CD4-positive, alpha-beta T cell (primary cell): ENCODE measurements at regions not wholly inside any gene's neighbourhood (a gene's known extent, or its start where the extent isn't known, plus 50 kb on each side); places are given as distances from the start of the nearest gene placed in this dataset.

Experiments used
- ATAC-seq: fragments of 200-7000 bp; cut with Tn5 transposase; one replicate; pipeline ENCODE4 v1.10.0; 2022; ENCODE audit warnings: mild to moderate bottlenecking; ENCODE audit not compliant: poor library complexity
- CTCF ChIA-PET: fragments of 350-600 bp; sonication (Branson Sonifier 250); formaldehyde crosslinking; loops from one replicate; lab custom pipeline; 2021; ENCODE audit warnings: antibody characterized with exemption, inconsistent platforms; lab: Charles Lee
- POLR2A ChIA-PET: fragments of 350-600 bp; sonication (Branson Sonifier 250); formaldehyde crosslinking; loops from one replicate; lab custom pipeline; 2021; ENCODE audit warnings: antibody characterized with exemption, inconsistent platforms; lab: Charles Lee
- DNase-seq, 14 experiments: peaks; one replicate each; pipeline ENCODE4 v3.0.0-alpha.2; 2013 to 2020; ENCODE audit warnings: mixed read lengths in 2 of 14
- H3K27ac ChIP-seq, 2 donors: one replicate each; pipeline versions ENCODE4 v1.5.1 to v1.7.0; 2013; ENCODE audit warnings: low read length in 2 of 2, low read depth in 1 of 2, mild to moderate bottlenecking in 1 of 2
- H3K27me3 ChIP-seq, 2 experiments: 1 replicate in 1 of 2; 2 replicates in 1 of 2; pipeline versions ENCODE4 v1.6.1 to v1.7.0; 2013; ENCODE audit warnings: low read length in 2 of 2, control low read depth in 1 of 2, mild to moderate bottlenecking in 1 of 2, moderate library complexity in 1 of 2; ENCODE audit not compliant: insufficient read depth in 2 of 2, control insufficient read depth in 1 of 2
- H3K36me3 ChIP-seq: one replicate; pipeline ENCODE4 v1.6.1; 2013; ENCODE audit warnings: low read length, control low read depth; ENCODE audit not compliant: insufficient read depth
- H3K4me1 ChIP-seq: one replicate; pipeline ENCODE4 v1.6.1; 2013; ENCODE audit warnings: low read length, control low read depth; ENCODE audit not compliant: insufficient read depth
- H3K4me3 ChIP-seq: one replicate; pipeline ENCODE4 v1.5.1; 2013; ENCODE audit warnings: mild to moderate bottlenecking, low read length, moderate library complexity
- H3K9me3 ChIP-seq, 2 experiments: 1 replicate in 1 of 2; 2 replicates in 1 of 2; pipeline versions ENCODE4 v1.6.1 to v1.7.0; 2013; ENCODE audit warnings: low read length in 2 of 2, mild to moderate bottlenecking in 2 of 2, control low read depth in 1 of 2, moderate library complexity in 1 of 2; ENCODE audit not compliant: control insufficient read depth in 1 of 2, insufficient read depth in 1 of 2
- H3K27ac Mint-ChIP-seq: one replicate; pipeline ENCODE4 v1.8.0; 2020; ENCODE audit warnings: mixed read lengths
- H3K27me3 Mint-ChIP-seq: one replicate; pipeline ENCODE4 v1.8.0; 2021; ENCODE audit warnings: mixed read lengths
- H3K36me3 Mint-ChIP-seq: one replicate; pipeline ENCODE4 v1.8.0; 2021; ENCODE audit warnings: low read depth, mixed read lengths
- H3K4me1 Mint-ChIP-seq: one replicate; pipeline ENCODE4 v1.8.0; 2021; ENCODE audit warnings: low read depth, mixed read lengths
- H3K4me3 Mint-ChIP-seq: one replicate; pipeline ENCODE4 v1.8.0; 2020; ENCODE audit warnings: mild to moderate bottlenecking, mixed read lengths
- H3K9me3 Mint-ChIP-seq: one replicate; pipeline ENCODE4 v1.8.0; 2020; ENCODE audit warnings: mixed read lengths
- intact Hi-C, 2 experiments: fragments of 100-400 bp; cut with DNase I in 1 of 2; cut with micrococcal nuclease in 1 of 2; formaldehyde crosslinking; loops; one replicate each; pipeline versions ENCODE4 v1.15.1 to v1.9.0; 2023 to 2025; cut with DNase I, micrococcal nuclease
- TF ChIP-seq, protein P1 (sequence below): fragments of 200-600 bp; IDR thresholded peaks from one replicate; pipeline ENCODE4 v1.8.0; 2022; ENCODE audit warnings: antibody characterized with exemption, mild to moderate bottlenecking

- POLR2A ChIA-PET = no interaction called here
- H3K9me3 Mint-ChIP-seq = peaks cover 18% of the 10 kb centered on the region
- H3K4me1 Mint-ChIP-seq = no peaks in the 10 kb centered on the region
- CTCF ChIA-PET = no interaction called here
- Histone ChIP-seq H3K9me3 (peaks cover 9 to 13% of the 10 kb centered on the region in 2 experiments), H3K36me3 (no peaks in the 10 kb centered on the region), H3K4me3 (no peak overlapping the region), H3K4me1 (no peaks in the 10 kb centered on the region), H3K27ac (no peak overlapping the region), H3K27me3 (no peaks in the 10 kb centered on the region)
- H3K27ac Mint-ChIP-seq = no peak overlapping the region
- no peaks in the 10 kb centered on the region for H3K27me3 Mint-ChIP-seq
- no peak for ATAC-seq
- TF ChIP-seq, protein P1, sequence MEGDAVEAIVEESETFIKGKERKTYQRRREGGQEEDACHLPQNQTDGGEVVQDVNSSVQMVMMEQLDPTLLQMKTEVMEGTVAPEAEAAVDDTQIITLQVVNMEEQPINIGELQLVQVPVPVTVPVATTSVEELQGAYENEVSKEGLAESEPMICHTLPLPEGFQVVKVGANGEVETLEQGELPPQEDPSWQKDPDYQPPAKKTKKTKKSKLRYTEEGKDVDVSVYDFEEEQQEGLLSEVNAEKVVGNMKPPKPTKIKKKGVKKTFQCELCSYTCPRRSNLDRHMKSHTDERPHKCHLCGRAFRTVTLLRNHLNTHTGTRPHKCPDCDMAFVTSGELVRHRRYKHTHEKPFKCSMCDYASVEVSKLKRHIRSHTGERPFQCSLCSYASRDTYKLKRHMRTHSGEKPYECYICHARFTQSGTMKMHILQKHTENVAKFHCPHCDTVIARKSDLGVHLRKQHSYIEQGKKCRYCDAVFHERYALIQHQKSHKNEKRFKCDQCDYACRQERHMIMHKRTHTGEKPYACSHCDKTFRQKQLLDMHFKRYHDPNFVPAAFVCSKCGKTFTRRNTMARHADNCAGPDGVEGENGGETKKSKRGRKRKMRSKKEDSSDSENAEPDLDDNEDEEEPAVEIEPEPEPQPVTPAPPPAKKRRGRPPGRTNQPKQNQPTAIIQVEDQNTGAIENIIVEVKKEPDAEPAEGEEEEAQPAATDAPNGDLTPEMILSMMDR = no peak
- DNase-seq = no peak
- H3K4me3 Mint-ChIP-seq = no peak overlapping the region
- no peaks in the 10 kb centered on the region for H3K36me3 Mint-ChIP-seq
- intact Hi-C loops = no loop called here
Measured at GRCh38 chr1:43108080-43108479, 64.0 kb downstream of the EBNA1BP2 start.

DNA sequence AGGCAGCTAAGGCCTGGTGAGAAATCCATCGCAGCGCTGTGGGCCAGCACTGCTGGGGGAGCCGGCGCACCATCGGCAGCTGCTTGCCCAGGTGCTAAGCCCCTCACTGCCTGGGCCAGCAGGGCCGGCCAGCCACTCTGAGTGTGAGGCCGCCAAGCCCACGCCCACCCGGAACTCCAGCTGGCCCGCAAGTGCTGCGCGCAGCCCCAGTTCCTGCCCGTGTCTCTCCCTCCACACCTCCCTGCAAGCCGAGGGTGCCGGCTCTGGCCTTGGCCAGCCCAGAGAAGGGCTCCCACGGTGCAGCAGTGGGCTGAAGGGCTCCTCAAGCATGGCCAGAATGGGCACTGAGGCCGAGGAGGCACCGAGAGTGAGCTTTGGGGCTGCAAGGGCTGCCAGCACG is 64.4 kb downstream of the EBNA1BP2 start:
- no peak for ATAC-seq
- Histone ChIP-seq H3K9me3 (peaks cover 9 to 13% of the 10 kb centered on the region in 2 experiments), H3K36me3 (no peaks in the 10 kb centered on the region), H3K4me1 (no peaks in the 10 kb centered on the region), H3K27ac (no peak overlapping the region), H3K27me3 (no peaks in the 10 kb centered on the region), H3K4me3 (no peak overlapping the region)
- H3K36me3 Mint-ChIP-seq = no peaks in the 10 kb centered on the region
- TF ChIP-seq, protein P1 = no peak
- H3K9me3 Mint-ChIP-seq = peaks cover 18% of the 10 kb centered on the region
- H3K4me1 Mint-ChIP-seq = no peaks in the 10 kb centered on the region
- no peak for DNase-seq
- H3K4me3 Mint-ChIP-seq = no peak overlapping the region
- ChIA-PET POLR2A (no interaction called here), CTCF (no interaction called here)
- intact Hi-C loops = no loop called here
- H3K27ac Mint-ChIP-seq = no peak overlapping the region
- H3K27me3 Mint-ChIP-seq = no peaks in the 10 kb centered on the region

- Histone ChIP-seq H3K27me3 (no peaks in the 10 kb centered on the region), H3K27ac (no peak overlapping the region), H3K36me3 (no peaks in the 10 kb centered on the region), H3K9me3 (peaks cover 9 to 30% of the 10 kb centered on the region in 2 experiments), H3K4me3 (no peak overlapping the region), H3K4me1 (no peaks in the 10 kb centered on the region)
- POLR2A ChIA-PET = no interaction called here
- ATAC-seq (no peak), DNase-seq (no peak)
- Mint-ChIP-seq H3K9me3 (peaks cover 7% of the 10 kb centered on the region), H3K36me3 (no peaks in the 10 kb centered on the region), H3K4me1 (no peaks in the 10 kb centered on the region), H3K4me3 (no peak overlapping the region), H3K27ac (no peak overlapping the region), H3K27me3 (no peaks in the 10 kb centered on the region)
- TF ChIP-seq, protein P1 = no peak
- intact Hi-C loops = no loop called here
- CTCF ChIA-PET = interaction anchor here (1.0 kb wide), 1 partner anchor 30 kb away, joined by 3 read pairs; no protein-coding TSS in a partner anchor
Measured at GRCh38 chr1:43104027-43104763, 67.9 kb downstream of the EBNA1BP2 start.
